Activated effector memory CD4-positive, alpha-beta T cell treated with anti-CD3 and anti-CD28 coated beads, Interleukin-2, amount 50 U/mL, for 16 hours (primary cell): ENCODE measurements at regions not wholly inside any gene's neighbourhood (a gene's known extent, or its start where the extent isn't known, plus 50 kb on each side); places are given as distances from the start of the nearest gene placed in this dataset.
"Not testable (repeated sequence)": the region's sequence is repeated elsewhere in the genome, so short reads cannot be mapped to it uniquely, and the experiment has no call there.

ENCODE experiments used
- DNase-seq: peaks from one replicate; pipeline ENCODE4 v3.0.0-alpha.2; 2020

- no peak for DNase-seq
Observed at GRCh38 chr12:56872366-56872765, 61.8 kb downstream of the SDR9C7 start.

DNA sequence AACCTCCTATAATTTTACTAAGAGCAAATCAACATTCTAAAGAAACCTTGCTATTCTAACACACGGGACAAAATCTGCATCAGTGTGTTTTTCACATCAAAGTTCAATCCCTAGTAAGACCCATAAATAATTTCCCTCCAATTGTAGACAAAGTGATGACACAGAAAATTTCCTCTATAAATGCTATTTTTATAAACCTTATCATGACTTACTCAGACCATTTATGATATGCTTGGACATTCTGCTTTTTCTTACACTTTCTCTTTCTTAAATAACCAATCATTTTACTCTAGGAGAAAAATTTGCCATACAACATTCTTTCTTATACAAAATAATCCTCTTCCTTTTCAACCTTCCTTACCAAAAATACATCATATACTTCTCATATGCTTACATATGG, 67.0 kb downstream of the SDR9C7 start:
- no peak for DNase-seq

DNA sequence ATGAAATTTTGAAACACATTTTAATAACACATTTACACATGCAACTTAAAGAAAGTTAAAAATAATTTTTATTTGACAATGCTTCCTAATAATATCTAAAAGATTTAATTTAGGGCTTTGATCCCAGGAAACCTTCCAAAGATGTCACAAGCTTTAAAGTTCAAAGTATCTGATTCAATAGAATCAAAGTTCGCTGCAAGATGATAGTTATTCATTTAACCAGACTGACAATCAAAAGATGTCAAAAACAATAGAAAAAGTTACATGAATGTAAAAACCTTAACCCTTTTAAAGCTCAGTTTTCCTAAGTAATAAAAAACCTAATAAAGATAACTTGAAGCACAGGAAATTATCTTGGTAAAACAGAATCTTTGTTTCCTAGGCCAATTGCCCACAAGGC, 67.7 kb downstream of the SDR9C7 start:
- no peak for DNase-seq

- DNase-seq: no peak
Observed at GRCh38 chr12:56864318-56864717, 69.9 kb downstream of the SDR9C7 start.

GRCh38 chr12:56863789-56864188, 70.4 kb downstream of the SDR9C7 start:
- no peak for DNase-seq

DNA sequence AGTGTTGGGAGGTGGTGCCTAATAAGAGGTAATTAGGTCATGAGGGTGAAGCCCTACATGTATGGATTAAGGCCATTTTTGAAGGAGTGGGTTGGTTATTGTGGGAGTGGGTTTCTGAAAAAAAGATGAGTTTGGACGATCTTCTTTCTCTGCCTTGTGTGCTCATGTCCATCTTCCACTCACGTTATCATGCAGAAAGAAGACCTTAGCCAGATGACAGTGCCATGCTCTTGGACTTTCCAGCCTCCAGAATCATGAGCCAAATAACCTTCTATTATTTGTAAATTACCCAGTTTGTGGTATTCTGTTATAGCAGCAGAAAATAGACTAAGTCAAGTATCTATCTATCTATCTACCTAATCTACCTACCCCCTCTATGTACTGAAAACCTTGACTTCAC, 71.9 kb downstream of the SDR9C7 start:
- DNase-seq: no peak

DNA sequence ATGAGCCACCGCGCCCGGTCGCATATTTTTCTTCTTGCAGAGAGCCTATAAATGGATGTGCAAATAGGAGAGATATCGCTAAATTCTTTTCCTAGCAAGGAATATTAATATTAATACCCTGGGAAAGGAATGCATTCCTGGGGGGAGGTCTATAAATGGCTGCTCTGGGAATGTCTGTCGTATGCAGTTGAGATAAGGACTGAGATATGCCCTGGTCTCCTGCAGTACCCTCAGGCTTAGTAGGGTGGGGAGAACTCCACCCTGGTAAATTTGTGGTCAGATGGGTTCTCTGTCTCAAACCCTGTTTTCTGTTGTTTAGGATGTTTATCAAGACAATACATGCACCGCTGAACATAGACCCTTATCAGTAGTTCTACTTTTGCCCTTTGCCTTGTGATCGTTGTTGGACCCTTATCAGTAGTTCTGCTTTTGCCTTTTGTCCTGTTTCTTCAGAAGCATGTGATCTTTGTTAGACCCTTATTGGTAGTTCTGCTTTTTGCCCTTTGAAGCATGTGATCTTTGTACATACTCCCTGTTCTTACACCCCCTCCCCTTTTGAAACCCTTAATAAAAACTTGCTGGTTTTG, 80.7 kb downstream of the SDR9C7 start:
- not testable (repeated sequence) for DNase-seq

- DNase-seq: no peak
Observed at GRCh38 chr12:56851462-56851861, 82.7 kb downstream of the SDR9C7 start.

DNA sequence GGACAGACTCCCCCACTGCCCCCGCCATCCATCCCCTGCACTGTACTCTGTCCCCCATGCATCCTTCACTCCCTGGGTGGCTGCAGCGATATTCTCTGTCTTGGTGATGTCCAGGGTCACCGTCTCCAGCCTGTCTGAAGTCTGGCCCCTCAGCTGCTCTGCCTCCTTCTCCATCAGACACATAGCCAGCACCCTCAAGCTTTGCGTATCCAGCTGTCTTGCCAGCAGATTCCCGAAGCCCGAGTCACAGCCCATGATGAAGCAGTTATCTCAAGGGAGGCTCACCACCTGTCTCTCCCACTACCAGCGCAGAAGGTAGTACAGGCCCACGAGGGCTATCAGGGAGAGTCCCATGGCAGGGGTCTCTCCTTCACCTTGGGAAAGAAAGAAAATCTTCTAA, 77.8 kb downstream of the HSD17B6 start:
- DNase-seq: no peak

DNA sequence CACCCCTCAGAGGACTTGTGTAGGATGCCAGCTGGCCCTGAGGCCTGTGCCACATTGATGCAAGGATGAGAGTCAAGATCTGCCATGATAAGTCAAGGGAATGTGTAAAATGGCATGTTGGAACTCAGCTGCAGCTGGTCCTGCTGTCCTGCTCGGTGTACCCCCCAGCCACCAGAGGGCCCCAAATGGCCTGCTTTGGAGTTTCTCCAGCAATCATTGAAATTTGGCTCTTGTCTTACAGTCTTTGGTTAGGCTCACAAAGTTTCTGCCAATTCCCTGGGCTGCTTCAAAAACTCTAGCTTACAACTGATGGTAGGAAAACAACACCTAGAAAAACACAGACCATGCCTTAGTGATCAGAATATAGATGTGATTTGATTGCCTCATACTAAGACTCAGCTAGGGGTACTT, 76.8 kb downstream of the HSD17B6 start:
- peak; percentile 64 for DNase-seq

DNA sequence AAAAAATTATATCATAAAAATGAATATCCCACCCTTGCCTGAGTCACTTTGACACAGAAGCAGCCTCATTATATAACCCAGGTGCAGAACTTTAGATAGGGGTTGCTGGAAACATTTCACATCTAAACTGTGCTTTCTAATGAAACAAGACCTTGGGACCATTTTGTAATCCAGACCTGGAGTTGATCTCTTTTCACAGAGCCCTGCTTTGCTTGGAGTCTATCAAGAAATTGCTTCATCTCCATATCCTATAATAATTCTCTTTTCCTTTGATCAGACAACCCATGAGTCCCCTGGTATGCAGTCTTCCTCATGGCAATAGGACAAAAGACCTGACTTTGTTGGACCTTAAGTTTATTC, 76.3 kb downstream of the HSD17B6 start:
- no peak for DNase-seq

- DNase-seq: no peak
Observed at GRCh38 chr12:56838621-56839488, 75.7 kb downstream of the HSD17B6 start.
